HG03060 (cell line): ENCODE measurements at regions not wholly inside any gene's neighbourhood (a gene's known extent, or its start where the extent isn't known, plus 50 kb on each side); places are given as distances from the start of the nearest gene placed in this dataset.
"Not testable (repeated sequence)": the region's sequence is repeated elsewhere in the genome, so short reads cannot be mapped to it uniquely, and the experiment has no call there.

Source experiments
- ATAC-seq: cut with Tn5 transposase; IDR thresholded peaks from one replicate; pipeline ENCODE4 v1.9.1; 2021; ENCODE audit warnings: low read depth, moderate number of reproducible peaks; ENCODE audit not compliant: unreplicated experiment

- no peak for ATAC-seq
These were observed 235.2 kb upstream of the LINC00305 start for GRCh38 chr18:64384101-64384500.

- peak; percentile 82 for ATAC-seq
These were observed 231.2 kb upstream of the LINC00305 start for GRCh38 chr18:64380117-64380516.

- no peak for ATAC-seq
These were observed 230.8 kb upstream of the LINC00305 start for GRCh38 chr18:64379662-64380061.

GRCh38 chr18:64377446-64377845 lies 228.6 kb upstream of the LINC00305 start:
- ATAC-seq, result no peak

GRCh38 chr18:64372850-64373249 lies 224.0 kb upstream of the LINC00305 start:
- no peak for ATAC-seq

GRCh38 chr18:64369830-64370440 lies 221.0 kb upstream of the LINC00305 start:
- ATAC-seq, result not testable (repeated sequence)

GRCh38 chr18:64365106-64365505 lies 216.2 kb upstream of the LINC00305 start:
- no peak for ATAC-seq

GRCh38 chr18:64337673-64338072 lies 188.8 kb upstream of the LINC00305 start:
- ATAC-seq, result no peak

GRCh38 chr18:64337018-64337417 lies 188.1 kb upstream of the LINC00305 start:
- ATAC-seq, result no peak

- ATAC-seq, result no peak
These were observed 185.9 kb upstream of the LINC00305 start for GRCh38 chr18:64334748-64335147.

GRCh38 chr18:64333584-64333983 lies 184.7 kb upstream of the LINC00305 start:
- ATAC-seq, result no peak

GRCh38 chr18:64332835-64333234 lies 183.9 kb upstream of the LINC00305 start:
- no peak for ATAC-seq

GRCh38 chr18:64331419-64331818 lies 182.5 kb upstream of the LINC00305 start:
- ATAC-seq, result no peak

- ATAC-seq, result no peak
These were observed 182.0 kb upstream of the LINC00305 start for GRCh38 chr18:64330931-64331330.

- ATAC-seq, result no peak
These were observed 181.3 kb upstream of the LINC00305 start for GRCh38 chr18:64330161-64330560.

GRCh38 chr18:64322189-64322588 lies 173.3 kb upstream of the LINC00305 start:
- ATAC-seq, result no peak

- no peak for ATAC-seq
These were observed 169.7 kb upstream of the LINC00305 start for GRCh38 chr18:64318547-64318946.

GRCh38 chr18:64311859-64312258 lies 163.0 kb upstream of the LINC00305 start:
- no peak for ATAC-seq

GRCh38 chr18:64295839-64296238 lies 147.0 kb upstream of the LINC00305 start:
- no peak for ATAC-seq

- ATAC-seq, result no peak
These were observed 146.1 kb upstream of the LINC00305 start for GRCh38 chr18:64294967-64295366.

GRCh38 chr18:64288432-64288831 lies 139.5 kb upstream of the LINC00305 start:
- no peak for ATAC-seq

GRCh38 chr18:64287926-64288325 lies 139.0 kb upstream of the LINC00305 start:
- ATAC-seq, result no peak

- no peak for ATAC-seq
These were observed 134.2 kb upstream of the LINC00305 start for GRCh38 chr18:64283059-64283458.
